ENCODE measurements at regions not wholly inside any gene's neighbourhood (a gene's known extent, or its start where the extent isn't known, plus 50 kb on each side); places are given as distances from the start of the nearest gene placed in this dataset.

DNA sequence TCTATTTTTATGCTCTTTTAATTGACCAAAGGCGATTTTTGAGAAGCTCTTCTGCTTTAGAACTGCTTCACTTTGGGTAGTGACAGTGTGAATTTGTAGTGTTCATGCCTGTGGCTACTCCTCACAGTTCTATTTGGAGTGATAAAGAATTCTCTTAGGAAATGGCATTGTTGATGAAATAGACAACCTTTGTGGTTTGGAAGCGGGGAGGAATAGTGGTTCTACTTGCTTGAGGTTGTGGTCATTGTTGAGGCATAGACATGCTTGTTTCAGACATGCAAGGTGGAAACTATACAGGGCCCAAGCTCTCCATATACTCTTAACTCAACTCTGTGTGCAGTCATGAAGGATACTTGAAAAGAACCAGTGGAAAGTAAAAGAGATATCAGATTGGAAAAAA lies 481.1 kb upstream of the NEGR1 start (continued):
- TF ChIP-seq ETS1 (IDR thresholded peaks at IDR 0.05), result no peak
- no peak for TF ChIP-seq EZH2 (IDR thresholded peaks at IDR 0.05; ENCODE audit: low read depth, unreplicated experiment)
- TF ChIP-seq EZH2phosphoT487 (IDR thresholded peaks at IDR 0.05; ENCODE audit: unreplicated experiment), result no peak
- TF ChIP-seq NANOG (IDR thresholded peaks at IDR 0.05; ENCODE audit: borderline replicate concordance), result no peak
- no peak for TF ChIP-seq JUNB (IDR thresholded peaks at IDR 0.05; ENCODE audit: unreplicated experiment)
- no peak for TF ChIP-seq ZNF331 (CRISPR knock-in tag; IDR thresholded peaks at IDR 0.05; ENCODE audit: low read depth)
- no peak for TF ChIP-seq ZNF462 (CRISPR knock-in tag; IDR thresholded peaks at IDR 0.05)
- TF ChIP-seq POLR2AphosphoS5 (IDR thresholded peaks at IDR 0.05; ENCODE audit: low read depth), result no peak

DNA sequence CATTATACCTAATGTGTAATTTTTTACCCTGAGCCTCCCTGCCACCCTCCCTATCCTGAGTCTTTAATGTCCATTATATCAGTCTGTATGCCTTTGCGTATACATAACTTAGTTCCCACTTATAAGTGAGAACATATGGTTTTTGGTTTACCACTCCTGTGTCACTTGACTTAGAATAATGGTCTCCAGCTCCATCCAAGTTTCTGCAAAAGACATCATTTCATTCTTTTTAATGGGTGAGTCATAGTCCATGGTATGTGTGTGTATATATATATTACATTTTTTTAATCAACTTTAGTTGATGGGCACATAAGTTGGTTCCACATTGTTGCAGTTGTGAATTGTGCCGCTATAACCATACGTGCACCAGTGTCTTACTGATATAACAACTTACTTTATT lies 477.1 kb upstream of the NEGR1 start:
- no peak overlapping the region for H3K4me2 ChIP-seq
- H3K9me2 ChIP-seq (ENCODE audit: insufficient read depth), result peaks cover 7% of the 10 kb centered on the region; the same call in 1 of the 2 replicates
- Mint-ChIP-seq H3K4me3 (no peak overlapping the region), H3K27me3 (ENCODE audit: insufficient read depth, low read depth, poor library complexity) (no peaks in the 10 kb centered on the region), H3K9me3 (no peaks in the 10 kb centered on the region; the same call in 2 of the 3 replicates), H3K4me1 (no peaks in the 10 kb centered on the region; the same call in 2 of the 3 replicates), H3K27ac (no peak overlapping the region), H3K36me3 (ENCODE audit: low read depth) (no peaks in the 10 kb centered on the region)
- H3F3A ChIP-seq (replicated peaks; ENCODE audit: low read depth), result no peaks in the 10 kb centered on the region
- H3K27me3 ChIP-seq (ENCODE audit: insufficient read depth), result no peaks in the 10 kb centered on the region
- no peak overlapping the region for H3K4me3 ChIP-seq
- DNase-seq (ENCODE audit: low spot score) (no peak), ATAC-seq (no peak)
- 0 out of 2 replicates have a peak, but pooled peaks cover 3% of the 10 kb centered on the region for H3K36me3 ChIP-seq (ENCODE audit: insufficient read depth)
- H3K79me2 ChIP-seq (replicated peaks; ENCODE audit: insufficient read depth), result no peaks in the 10 kb centered on the region
- H2AFZ ChIP-seq, result no peak overlapping the region
- H3K4me1 ChIP-seq (ENCODE audit: insufficient read depth), result no peaks in the 10 kb centered on the region
- H3K27ac ChIP-seq (ENCODE audit: low read depth), result no peak overlapping the region
- H4K20me1 ChIP-seq (replicated peaks; ENCODE audit: insufficient read depth), result no peaks in the 10 kb centered on the region
- no peak for TF ChIP-seq REST (IDR thresholded peaks at IDR 0.05; ENCODE audit: unreplicated experiment)
- no peak for TF ChIP-seq EZH2 (IDR thresholded peaks at IDR 0.05; ENCODE audit: low read depth, unreplicated experiment)
- no peak for TF ChIP-seq POLR2AphosphoS5 (IDR thresholded peaks at IDR 0.05; ENCODE audit: low read depth)

All from GM23338 (cell line).